ENCODE measurements at regions not wholly inside any gene's neighbourhood (a gene's known extent, or its start where the extent isn't known, plus 50 kb on each side); places are given as distances from the start of the nearest gene placed in this dataset.

GRCh38 chr10:124217906-124218804, 124.8 kb upstream of the CHST15 start:
- Histone ChIP-seq H3K4me1 (no peaks in the 10 kb centered on the region), H3K4me3 (no peak overlapping the region), H3K27me3 (no peaks in the 10 kb centered on the region), H3K27ac (no peak overlapping the region), H3K36me3 (no peaks in the 10 kb centered on the region), H3K9me3 (no peaks in the 10 kb centered on the region)
- intact Hi-C loops (cut with DNase I; ENCODE audit: low total_unique reads) (no loop called here), in situ Hi-C loops (cut with MboI; ENCODE audit: low sequenced_read_pairs in 4 of 4) (no loop called here)
- TF ChIP-seq CTCF (IDR thresholded peaks at IDR 0.05 in 4 of 5, conservative IDR thresholded peaks at IDR 0.05 in 1 of 5) (no peak), POLR2A (IDR thresholded peaks at IDR 0.05) (no peak)
- no peak for DNase-seq
- ATAC-seq = no peak

- in situ Hi-C loops (cut with MboI; ENCODE audit: low sequenced_read_pairs in 4 of 4) (no loop called here), intact Hi-C loops (cut with DNase I; ENCODE audit: low total_unique reads) (no loop called here)
- H3K27ac ChIP-seq = no peak overlapping the region
- ATAC-seq (no peak), DNase-seq (no peak)
- TF ChIP-seq POLR2A (IDR thresholded peaks at IDR 0.05) (no peak), CTCF (IDR thresholded peaks at IDR 0.05 in 4 of 5, conservative IDR thresholded peaks at IDR 0.05 in 1 of 5) (no peak)
- no peaks in the 10 kb centered on the region for H3K27me3 ChIP-seq
- no peaks in the 10 kb centered on the region for H3K4me1 ChIP-seq
- H3K4me3 ChIP-seq = no peak overlapping the region
- no peaks in the 10 kb centered on the region for H3K36me3 ChIP-seq
- no peaks in the 10 kb centered on the region for H3K9me3 ChIP-seq
Measured at GRCh38 chr10:124217031-124217430, 123.6 kb upstream of the CHST15 start.

GRCh38 chr10:124214610-124215375, 121.4 kb upstream of the CHST15 start:
- no peak for DNase-seq
- TF ChIP-seq POLR2A (IDR thresholded peaks at IDR 0.05) (no peak), CTCF (IDR thresholded peaks at IDR 0.05 in 4 of 5, conservative IDR thresholded peaks at IDR 0.05 in 1 of 5) (no peak)
- no peaks in the 10 kb centered on the region for H3K36me3 ChIP-seq

GRCh38 chr10:124213899-124214510, 120.6 kb upstream of the CHST15 start:
- Histone ChIP-seq H3K27ac (no peak overlapping the region), H3K4me1 (no peaks in the 10 kb centered on the region), H3K4me3 (no peak overlapping the region), H3K36me3 (no peaks in the 10 kb centered on the region), H3K9me3 (no peaks in the 10 kb centered on the region), H3K27me3 (no peaks in the 10 kb centered on the region)
- TF ChIP-seq POLR2A (IDR thresholded peaks at IDR 0.05) = no peak
- TF ChIP-seq CTCF (IDR thresholded peaks at IDR 0.05 in 4 of 5, conservative IDR thresholded peaks at IDR 0.05 in 1 of 5) = no peak
- ATAC-seq = no peak
- in situ Hi-C loops (cut with MboI; ENCODE audit: low sequenced_read_pairs in 4 of 4) = no loop called here
- intact Hi-C loops (cut with DNase I; ENCODE audit: low total_unique reads) = no loop called here
- DNase-seq = no peak

More at GRCh38 chr10:124214610-124215375, 121.4 kb upstream of the CHST15 start:
- Histone ChIP-seq H3K4me3 (no peak overlapping the region), H3K27ac (no peak overlapping the region), H3K9me3 (no peaks in the 10 kb centered on the region), H3K4me1 (no peaks in the 10 kb centered on the region), H3K27me3 (no peaks in the 10 kb centered on the region)
- intact Hi-C loops (cut with DNase I; ENCODE audit: low total_unique reads) (no loop called here), in situ Hi-C loops (cut with MboI; ENCODE audit: low sequenced_read_pairs in 4 of 4) (no loop called here)
- no peak for ATAC-seq

Data from gastrocnemius medialis (tissue), 4 donors.